Naive B cell (primary cell): ENCODE measurements at regions not wholly inside any gene's neighbourhood (a gene's known extent, or its start where the extent isn't known, plus 50 kb on each side); places are given as distances from the start of the nearest gene placed in this dataset.

Experiments
- ATAC-seq, 2 donors: fragments of 150-1000 bp; cut with Tn5 transposase; 2 replicates each; pipeline ENCODE4 v1.10.0; 2021; ENCODE audit warnings: low read depth in 2 of 2, mild to moderate bottlenecking in 2 of 2, moderate library complexity in 2 of 2
- DNase-seq: peaks from one replicate; pipeline ENCODE4 v3.0.0; 2022
- H3K27ac Mint-ChIP-seq, 6 donors: one replicate each; pipeline ENCODE4 v1.8.0; 2020 to 2022; ENCODE audit warnings: mild to moderate bottlenecking in 6 of 6, mixed read lengths in 6 of 6, moderate library complexity in 5 of 6, inconsistent platforms in 2 of 6
- H3K27me3 Mint-ChIP-seq, 3 donors: one replicate each; pipeline ENCODE4 v1.8.0; 2021 to 2022; ENCODE audit warnings: mixed read lengths in 3 of 3, mild to moderate bottlenecking in 1 of 3
- H3K36me3 Mint-ChIP-seq, 2 donors: one replicate each; pipeline ENCODE4 v1.8.0; 2020 to 2022; ENCODE audit warnings: mixed read lengths in 2 of 2, inconsistent platforms in 1 of 2, mild to moderate bottlenecking in 1 of 2
- H3K4me1 Mint-ChIP-seq, 3 donors: one replicate each; pipeline ENCODE4 v1.8.0; 2020 to 2022; ENCODE audit warnings: mixed read lengths in 3 of 3, inconsistent platforms in 1 of 3, mild to moderate bottlenecking in 1 of 3, moderate library complexity in 1 of 3
- H3K4me3 Mint-ChIP-seq, 8 donors: one replicate each; pipeline ENCODE4 v1.8.0; 2020 to 2022; ENCODE audit warnings: mild to moderate bottlenecking in 8 of 8, mixed read lengths in 8 of 8, moderate library complexity in 8 of 8, inconsistent platforms in 2 of 8
- H3K9me3 Mint-ChIP-seq, 7 donors: one replicate each; pipeline ENCODE4 v1.8.0; 2020 to 2022; ENCODE audit warnings: mixed read lengths in 7 of 7, mild to moderate bottlenecking in 5 of 7, inconsistent platforms in 2 of 7, moderate library complexity in 1 of 7

- DNase-seq (no peak), ATAC-seq (no peak)
- peaks cover 0 to 4% of the 10 kb centered on the region in 2 donors for H3K36me3 Mint-ChIP-seq
- H3K27me3 Mint-ChIP-seq = peaks cover 0 to 9% (median 0%) of the 10 kb centered on the region in 3 donors
- H3K4me3 Mint-ChIP-seq = no peak overlapping the region
- H3K9me3 Mint-ChIP-seq = peaks cover 2 to 26% (median 9%) of the 10 kb centered on the region in 7 donors
- no peaks in the 10 kb centered on the region for H3K4me1 Mint-ChIP-seq
- peak overlapping the region in 1 of 6 donors; percentile 78 for H3K27ac Mint-ChIP-seq
These were observed 62.0 kb upstream of the EGFR start for GRCh38 chr7:54956865-54957264.

GRCh38 chr7:54960517-54960916 lies 58.3 kb upstream of the EGFR start:
- no peak for ATAC-seq
- Mint-ChIP-seq H3K36me3 (peaks cover 0 to 4% of the 10 kb centered on the region in 2 donors), H3K4me1 (no peaks in the 10 kb centered on the region), H3K9me3 (peaks cover 2 to 23% (median 11%) of the 10 kb centered on the region in 7 donors), H3K27ac (no peak overlapping the region), H3K27me3 (peaks cover 0 to 9% (median 0%) of the 10 kb centered on the region in 3 donors), H3K4me3 (no peak overlapping the region)
- DNase-seq = no peak

- Mint-ChIP-seq H3K9me3 (peaks cover 2 to 19% (median 11%) of the 10 kb centered on the region in 7 donors), H3K4me1 (no peaks in the 10 kb centered on the region), H3K27me3 (peaks cover 0 to 9% (median 0%) of the 10 kb centered on the region in 3 donors), H3K4me3 (no peak overlapping the region), H3K36me3 (peaks cover 0 to 4% of the 10 kb centered on the region in 2 donors), H3K27ac (no peak overlapping the region)
- no peak for DNase-seq
- ATAC-seq = no peak
These were observed 57.4 kb upstream of the EGFR start for GRCh38 chr7:54961391-54961790.

GRCh38 chr7:54963155-54963554 lies 55.7 kb upstream of the EGFR start:
- ATAC-seq = no peak
- Mint-ChIP-seq H3K27ac (no peak overlapping the region), H3K4me3 (no peak overlapping the region), H3K36me3 (no peaks in the 10 kb centered on the region), H3K27me3 (peaks cover 0 to 2% (median 0%) of the 10 kb centered on the region in 3 donors), H3K9me3 (peaks cover 2 to 14% (median 6%) of the 10 kb centered on the region in 7 donors), H3K4me1 (no peaks in the 10 kb centered on the region)
- DNase-seq = no peak

GRCh38 chr7:54964136-54964535 lies 54.7 kb upstream of the EGFR start:
- no peak for ATAC-seq

GRCh38 chr7:54967377-54967776 lies 51.4 kb upstream of the EGFR start:
- Mint-ChIP-seq H3K36me3 (peaks cover 0 to under 1% of the 10 kb centered on the region in 2 donors), H3K27me3 (no peaks in the 10 kb centered on the region), H3K9me3 (peaks cover 0 to 17% (median 7%) of the 10 kb centered on the region in 7 donors), H3K4me1 (no peaks in the 10 kb centered on the region), H3K4me3 (no peak overlapping the region), H3K27ac (peak overlapping the region in 1 of 6 donors; percentile 44)
- ATAC-seq (no peak), DNase-seq (no peak)

More at GRCh38 chr7:54964136-54964535, 54.7 kb upstream of the EGFR start:
- Mint-ChIP-seq H3K36me3 (no peaks in the 10 kb centered on the region), H3K27me3 (no peaks in the 10 kb centered on the region), H3K27ac (no peak overlapping the region), H3K4me3 (no peak overlapping the region), H3K9me3 (peaks cover 1 to 17% (median 6%) of the 10 kb centered on the region in 7 donors), H3K4me1 (no peaks in the 10 kb centered on the region)
- no peak for DNase-seq

GRCh38 chr7:54968018-54968417 lies 50.8 kb upstream of the EGFR start:
- no peak for DNase-seq
- Mint-ChIP-seq H3K4me1 (no peaks in the 10 kb centered on the region), H3K27ac (no peak overlapping the region), H3K9me3 (peaks cover 5 to 24% (median 10%) of the 10 kb centered on the region in 7 donors), H3K27me3 (no peaks in the 10 kb centered on the region), H3K4me3 (no peak overlapping the region), H3K36me3 (peaks cover 0 to 7% of the 10 kb centered on the region in 2 donors)
- ATAC-seq = no peak
